ENCODE measurements at regions not wholly inside any gene's neighbourhood (a gene's known extent, or its start where the extent isn't known, plus 50 kb on each side); places are given as distances from the start of the nearest gene placed in this dataset.

DNA sequence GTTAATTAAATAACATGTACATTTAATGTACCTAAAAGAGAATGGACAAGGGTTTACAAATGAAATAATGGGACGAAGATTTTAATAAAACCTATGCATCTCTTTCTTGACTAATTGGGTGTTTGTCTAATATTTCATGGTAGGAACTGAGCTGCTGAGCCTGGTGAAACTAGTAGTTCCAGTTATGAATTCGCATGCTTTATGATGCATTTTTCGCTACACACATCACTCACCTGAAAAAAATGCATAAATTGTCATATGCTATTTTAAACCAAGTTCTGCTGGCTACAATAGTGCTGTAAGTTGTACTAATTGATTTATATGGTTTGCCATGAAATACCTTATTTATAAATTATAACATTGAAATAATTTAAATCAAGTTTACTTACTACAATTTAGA is 806.8 kb upstream of the SLITRK5 start:
- DNase-seq: no peak
- intact Hi-C loops (cut with DNase I; ENCODE audit: low total_unique reads) (no loop called here), in situ Hi-C loops (cut with MboI; ENCODE audit: low pct_ligation_motif_present in 1 of 4, low pct_unique_long_range_greater_than_20kb in 1 of 4, low sequenced_read_pairs in 3 of 4) (no loop called here)
- Histone ChIP-seq H3K36me3 (no peaks in the 10 kb centered on the region), H3K9me3 (no peaks in the 10 kb centered on the region), H3K27ac (no peak overlapping the region), H3K4me1 (no peaks in the 10 kb centered on the region), H3K4me3 (no peak overlapping the region), H3K27me3 (no peaks in the 10 kb centered on the region)
- TF ChIP-seq POLR2AphosphoS5 (IDR thresholded peaks at IDR 0.05) (no peak), EP300 (IDR thresholded peaks at IDR 0.05; ENCODE audit: low read depth) (no peak), CTCF (IDR thresholded peaks at IDR 0.05) (no peak)
- WGBS, 2 donors (ENCODE audit: low coverage in 1 of 2): 56 to 87% methylated on average over 3 of the region's 3 CpGs

- in situ Hi-C loops (cut with MboI; ENCODE audit: low pct_ligation_motif_present in 1 of 4, low pct_unique_long_range_greater_than_20kb in 1 of 4, low sequenced_read_pairs in 3 of 4) (no loop called here), intact Hi-C loops (cut with DNase I; ENCODE audit: low total_unique reads) (no loop called here)
- no peaks in the 10 kb centered on the region for H3K4me1 ChIP-seq
- WGBS, 2 donors (ENCODE audit: low coverage in 1 of 2): 0 to 5% methylated on average over 2 of the region's 2 CpGs
- no peak overlapping the region for H3K27ac ChIP-seq
- no peaks in the 10 kb centered on the region for H3K36me3 ChIP-seq
- DNase-seq: no peak
- H3K27me3 ChIP-seq: no peaks in the 10 kb centered on the region
- TF ChIP-seq CTCF (IDR thresholded peaks at IDR 0.05) (peak; percentile 46 to 59 (median 56)), POLR2AphosphoS5 (IDR thresholded peaks at IDR 0.05) (no peak), POLR2A (IDR thresholded peaks at IDR 0.05) (no peak)
- H3K4me3 ChIP-seq: no peak overlapping the region
- H3K9me3 ChIP-seq: no peaks in the 10 kb centered on the region
These were observed 800.7 kb upstream of the SLITRK5 start for GRCh38 chr13:86870444-86870843.

DNA sequence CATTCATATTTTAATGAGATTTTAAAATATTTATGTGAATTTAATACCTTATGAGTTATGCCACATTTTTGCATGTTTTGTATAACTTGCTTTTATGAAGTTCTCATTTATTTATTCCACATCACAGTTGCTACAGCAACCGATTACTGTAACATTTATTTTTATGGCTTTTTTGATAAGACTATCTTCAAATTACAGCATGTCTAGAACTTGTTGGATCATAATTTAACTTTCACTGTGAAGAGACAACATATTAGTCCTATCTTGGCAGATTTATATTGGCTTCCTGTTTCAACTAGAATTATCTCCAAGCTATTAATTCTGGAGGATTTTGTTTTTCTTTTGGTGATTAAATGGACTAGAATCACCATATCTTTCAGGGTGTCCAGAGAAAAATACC is 793.7 kb upstream of the SLITRK5 start:
- in situ Hi-C loops (cut with MboI; ENCODE audit: low pct_ligation_motif_present in 1 of 4, low pct_unique_long_range_greater_than_20kb in 1 of 4, low sequenced_read_pairs in 3 of 4) (no loop called here), intact Hi-C loops (cut with DNase I; ENCODE audit: low total_unique reads) (no loop called here)
- Histone ChIP-seq H3K27me3 (no peaks in the 10 kb centered on the region), H3K4me3 (no peak overlapping the region), H3K36me3 (no peaks in the 10 kb centered on the region), H3K27ac (no peak overlapping the region), H3K4me1 (peaks cover 0 to 5% (median 0%) of the 10 kb centered on the region in 4 donors), H3K9me3 (no peaks in the 10 kb centered on the region)
- TF ChIP-seq POLR2AphosphoS5 (IDR thresholded peaks at IDR 0.05): no peak
- no peak for TF ChIP-seq POLR2A (IDR thresholded peaks at IDR 0.05)
- TF ChIP-seq EP300 (IDR thresholded peaks at IDR 0.05; ENCODE audit: low read depth): no peak
- no peak for TF ChIP-seq CTCF (IDR thresholded peaks at IDR 0.05)
- no peak for DNase-seq
- 53 to 56% methylated on average over 1 of the region's 1 CpG for WGBS, 2 donors (ENCODE audit: low coverage in 1 of 2)

DNA sequence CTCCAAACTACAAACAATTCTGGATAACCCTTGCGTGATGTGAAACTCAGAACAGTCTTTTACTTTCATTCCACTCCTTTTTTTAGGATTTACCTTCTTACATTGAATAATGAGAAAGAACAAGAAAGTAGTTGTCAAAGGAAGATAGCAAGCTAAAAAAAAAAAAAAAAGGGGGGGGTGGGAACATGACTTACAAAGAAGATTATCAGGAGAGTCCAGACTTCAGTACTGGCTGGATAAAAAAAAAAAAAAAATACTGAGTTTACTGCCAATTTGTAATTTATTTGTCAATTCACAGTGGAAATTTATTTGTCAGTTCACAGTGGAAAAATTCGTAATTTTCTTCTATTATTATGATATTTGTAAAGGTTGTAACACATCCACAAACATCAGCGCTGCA is 792.4 kb upstream of the SLITRK5 start:
- intact Hi-C loops (cut with DNase I; ENCODE audit: low total_unique reads): no loop called here
- H3K4me3 ChIP-seq: no peak overlapping the region
- H3K4me1 ChIP-seq: peaks cover 0 to 5% (median 0%) of the 10 kb centered on the region in 4 donors
- TF ChIP-seq POLR2A (IDR thresholded peaks at IDR 0.05) (no peak), CTCF (IDR thresholded peaks at IDR 0.05) (no peak), EP300 (IDR thresholded peaks at IDR 0.05; ENCODE audit: low read depth) (no peak), POLR2AphosphoS5 (IDR thresholded peaks at IDR 0.05) (no peak)
- in situ Hi-C loops (cut with MboI; ENCODE audit: low pct_ligation_motif_present in 1 of 4, low pct_unique_long_range_greater_than_20kb in 1 of 4, low sequenced_read_pairs in 3 of 4): no loop called here
- H3K27ac ChIP-seq: no peak overlapping the region
- H3K36me3 ChIP-seq: no peaks in the 10 kb centered on the region
- no peak for DNase-seq
- H3K27me3 ChIP-seq: no peaks in the 10 kb centered on the region
- WGBS, 2 donors (ENCODE audit: low coverage in 1 of 2): 69 to 79% methylated on average over 3 of the region's 3 CpGs
- H3K9me3 ChIP-seq: no peaks in the 10 kb centered on the region

All from transverse colon (tissue), 4 donors.